ENCODE measurements at regions not wholly inside any gene's neighbourhood (a gene's known extent, or its start where the extent isn't known, plus 50 kb on each side); places are given as distances from the start of the nearest gene placed in this dataset.

GRCh38 chr6:121521164-121521555, 85.7 kb downstream of the GJA1 start:
- CTCF ChIA-PET, result no interaction called here
- Histone ChIP-seq H2AFZ (ENCODE audit: control insufficient read depth, low read depth, low read length) (no peak overlapping the region), H3K27ac (ENCODE audit: control insufficient read depth, insufficient read depth) (no peak overlapping the region), H3K4me3 (no peak overlapping the region), H3K4me2 (ENCODE audit: control insufficient read depth, insufficient read depth) (no peak overlapping the region), H3K79me2 (ENCODE audit: control insufficient read depth, insufficient read depth, low read length) (no peaks in the 10 kb centered on the region), H4K20me1 (ENCODE audit: control insufficient read depth, insufficient read depth) (no peaks in the 10 kb centered on the region), H3K9ac (ENCODE audit: control insufficient read depth, insufficient read depth, low read length) (no peak overlapping the region), H3K4me1 (ENCODE audit: control insufficient read depth, insufficient read depth, low read length) (no peaks in the 10 kb centered on the region), H3K9me3 (replicated peaks; ENCODE audit: control insufficient read depth, insufficient read depth, low read length) (no peaks in the 10 kb centered on the region), H3K27me3 (replicated peaks in 1 of 2; ENCODE audit: control insufficient read depth in 2 of 2, insufficient read depth in 2 of 2, low read length in 1 of 2) (no peaks in the 10 kb centered on the region), H3K36me3 (ENCODE audit: control insufficient read depth in 2 of 2, insufficient read depth in 2 of 2, low read length in 1 of 2) (no peaks in the 10 kb centered on the region)
- RAD21 ChIA-PET (ENCODE audit: unreplicated experiment), result no interaction called here
- FAIRE-seq (no peak), DNase-seq (ENCODE audit: low read depth, low spot score) (no peak), ATAC-seq (no peak)
- in situ Hi-C loops (cut with MboI) (no loop called here), intact Hi-C loops (cut with micrococcal nuclease; ENCODE audit: unreplicated experiment) (no loop called here)
- BruUV-seq (replicated peaks), result no TSS peak
- SMC1A ChIA-PET (ENCODE audit: uncharacterized antibody, unreplicated experiment), result no interaction called here
- no peak for TF ChIP-seq FOXM1 (IDR thresholded peaks at IDR 0.05; ENCODE audit: low read depth, low read length)
- TF ChIP-seq KLF5 (IDR thresholded peaks at IDR 0.05; ENCODE audit: partially characterized antibody), result no peak
- no peak for TF ChIP-seq SUPT20H (IDR thresholded peaks at IDR 0.05; ENCODE audit: borderline replicate concordance, control insufficient read depth, low read depth, low read length)
- TF ChIP-seq RFX5 (IDR thresholded peaks at IDR 0.05; ENCODE audit: low read depth, low read length), result no peak
- no peak for TF ChIP-seq ASH2L (IDR thresholded peaks at IDR 0.05; ENCODE audit: borderline replicate concordance, low read depth)
- TF ChIP-seq MXI1 (IDR thresholded peaks at IDR 0.05; ENCODE audit: low read depth, low read length), result no peak
- TF ChIP-seq YBX1 (IDR thresholded peaks at IDR 0.05), result no peak
- TF ChIP-seq NRF1 (conservative IDR thresholded peaks at IDR 0.05; ENCODE audit: low read depth, low read length), result no peak
- TF ChIP-seq RB1 (IDR thresholded peaks at IDR 0.05; ENCODE audit: borderline replicate concordance), result no peak
- no peak for TF ChIP-seq SMC3 (IDR thresholded peaks at IDR 0.05; ENCODE audit: borderline replicate concordance, low read length)
- TF ChIP-seq MEF2A (IDR thresholded peaks at IDR 0.05; ENCODE audit: insufficient read depth, low read depth, low read length), result no peak
- TF ChIP-seq ZNF207 (IDR thresholded peaks at IDR 0.05; ENCODE audit: borderline replicate concordance), result no peak
- TF ChIP-seq FOXK2 (IDR thresholded peaks at IDR 0.05), result no peak
- TF ChIP-seq SRF (IDR thresholded peaks at IDR 0.05; ENCODE audit: low read depth in 2 of 2, low read length in 2 of 2), result no peak
- TF ChIP-seq MTA2 (IDR thresholded peaks at IDR 0.05; ENCODE audit: low read depth), result no peak
- TF ChIP-seq, protein P1, sequence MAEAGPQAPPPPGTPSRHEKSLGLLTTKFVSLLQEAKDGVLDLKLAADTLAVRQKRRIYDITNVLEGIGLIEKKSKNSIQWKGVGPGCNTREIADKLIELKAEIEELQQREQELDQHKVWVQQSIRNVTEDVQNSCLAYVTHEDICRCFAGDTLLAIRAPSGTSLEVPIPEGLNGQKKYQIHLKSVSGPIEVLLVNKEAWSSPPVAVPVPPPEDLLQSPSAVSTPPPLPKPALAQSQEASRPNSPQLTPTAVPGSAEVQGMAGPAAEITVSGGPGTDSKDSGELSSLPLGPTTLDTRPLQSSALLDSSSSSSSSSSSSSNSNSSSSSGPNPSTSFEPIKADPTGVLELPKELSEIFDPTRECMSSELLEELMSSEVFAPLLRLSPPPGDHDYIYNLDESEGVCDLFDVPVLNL (IDR thresholded peaks at IDR 0.05; ENCODE audit: low read depth, low read length), result no peak
- TF ChIP-seq, protein P2, sequence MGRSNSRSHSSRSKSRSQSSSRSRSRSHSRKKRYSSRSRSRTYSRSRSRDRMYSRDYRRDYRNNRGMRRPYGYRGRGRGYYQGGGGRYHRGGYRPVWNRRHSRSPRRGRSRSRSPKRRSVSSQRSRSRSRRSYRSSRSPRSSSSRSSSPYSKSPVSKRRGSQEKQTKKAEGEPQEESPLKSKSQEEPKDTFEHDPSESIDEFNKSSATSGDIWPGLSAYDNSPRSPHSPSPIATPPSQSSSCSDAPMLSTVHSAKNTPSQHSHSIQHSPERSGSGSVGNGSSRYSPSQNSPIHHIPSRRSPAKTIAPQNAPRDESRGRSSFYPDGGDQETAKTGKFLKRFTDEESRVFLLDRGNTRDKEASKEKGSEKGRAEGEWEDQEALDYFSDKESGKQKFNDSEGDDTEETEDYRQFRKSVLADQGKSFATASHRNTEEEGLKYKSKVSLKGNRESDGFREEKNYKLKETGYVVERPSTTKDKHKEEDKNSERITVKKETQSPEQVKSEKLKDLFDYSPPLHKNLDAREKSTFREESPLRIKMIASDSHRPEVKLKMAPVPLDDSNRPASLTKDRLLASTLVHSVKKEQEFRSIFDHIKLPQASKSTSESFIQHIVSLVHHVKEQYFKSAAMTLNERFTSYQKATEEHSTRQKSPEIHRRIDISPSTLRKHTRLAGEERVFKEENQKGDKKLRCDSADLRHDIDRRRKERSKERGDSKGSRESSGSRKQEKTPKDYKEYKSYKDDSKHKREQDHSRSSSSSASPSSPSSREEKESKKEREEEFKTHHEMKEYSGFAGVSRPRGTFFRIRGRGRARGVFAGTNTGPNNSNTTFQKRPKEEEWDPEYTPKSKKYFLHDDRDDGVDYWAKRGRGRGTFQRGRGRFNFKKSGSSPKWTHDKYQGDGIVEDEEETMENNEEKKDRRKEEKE (IDR thresholded peaks at IDR 0.05), result no peak
- no peak for TF ChIP-seq POLR2AphosphoS5 (IDR thresholded peaks at IDR 0.05; ENCODE audit: low read length)
- TF ChIP-seq ATF7 (IDR thresholded peaks at IDR 0.05; ENCODE audit: low read depth), result no peak
- 24% methylated on average over 2 of the region's 2 CpGs for WGBS (ENCODE audit: insufficient coverage, insufficient replicate concordance, low lambda C conversion rate, missing lambda C conversion rate)
- POLR2A ChIA-PET, result interaction anchor here (0.6 kb wide), 1 partner anchor 13 kb away, joined by 6 read pairs; no protein-coding TSS in a partner anchor

Data from GM12878 (cell line).